Liver (tissue), 8 donors: ENCODE measurements at regions not wholly inside any gene's neighbourhood (a gene's known extent, or its start where the extent isn't known, plus 50 kb on each side); places are given as distances from the start of the nearest gene placed in this dataset.

Experiments
- DNase-seq: peaks from one replicate; pipeline ENCODE4 v3.0.0-alpha.2; 2017; ENCODE audit warnings: low spot score
- H3K27ac ChIP-seq, 2 donors: one replicate each; pipeline ENCODE4 v1.7.0; 2013; ENCODE audit warnings: inconsistent platforms in 2 of 2, low read length in 2 of 2, control low read depth in 1 of 2, low read depth in 1 of 2, mild to moderate bottlenecking in 1 of 2
- H3K27me3 ChIP-seq, 4 donors: one replicate each; pipeline versions ENCODE4 v1.6.1 to v1.7.0; 2013; ENCODE audit warnings: low read length in 3 of 4, inconsistent platforms in 1 of 4, mild to moderate bottlenecking in 1 of 4, moderate library complexity in 1 of 4; ENCODE audit not compliant: control insufficient read depth in 4 of 4, insufficient read depth in 4 of 4
- H3K36me3 ChIP-seq, 4 donors: one replicate each; pipeline versions ENCODE4 v1.6.1 to v1.7.0; 2013; ENCODE audit warnings: low read length in 3 of 4, mild to moderate bottlenecking in 3 of 4, low read depth in 1 of 4, moderate library complexity in 1 of 4; ENCODE audit not compliant: control insufficient read depth in 4 of 4, insufficient read depth in 3 of 4
- H3K4me1 ChIP-seq, 4 donors: one replicate each; pipeline versions ENCODE4 v1.6.1 to v1.7.0; 2013; ENCODE audit warnings: low read length in 3 of 4, mild to moderate bottlenecking in 3 of 4, moderate library complexity in 1 of 4; ENCODE audit not compliant: control insufficient read depth in 4 of 4, insufficient read depth in 4 of 4
- H3K4me3 ChIP-seq, 3 donors: one replicate each; pipeline versions ENCODE4 v1.6.1 to v1.7.0; 2013; ENCODE audit warnings: low read length in 3 of 3, control low read depth in 1 of 3, low read depth in 1 of 3, mild to moderate bottlenecking in 1 of 3
- H3K9ac ChIP-seq, 2 donors: one replicate each; pipeline ENCODE4 v1.7.0; 2013; ENCODE audit warnings: low read length in 2 of 2, mild to moderate bottlenecking in 2 of 2, moderate library complexity in 2 of 2, control low read depth in 1 of 2, low read depth in 1 of 2
- H3K9me3 ChIP-seq, 4 donors: one replicate each; pipeline versions ENCODE4 v1.6.1 to v1.7.0; 2013; ENCODE audit warnings: low read length in 3 of 4; ENCODE audit not compliant: control insufficient read depth in 4 of 4
- ATF3 ChIP-seq: IDR thresholded peaks from 2 replicates; pipeline ENCODE4 v1.6.1; 2016; ENCODE audit warnings: antibody characterized with exemption
- EGR1 ChIP-seq, 2 donors: IDR thresholded peaks; 2 replicates each; pipeline ENCODE4 v1.6.1; 2016 to 2018; ENCODE audit warnings: antibody characterized with exemption in 2 of 2, low read depth in 2 of 2
- FOXA1 ChIP-seq: IDR thresholded peaks from 2 replicates; pipeline ENCODE4 v1.6.1; 2016; ENCODE audit warnings: antibody characterized with exemption
- FOXA2 ChIP-seq: IDR thresholded peaks from 2 replicates; pipeline ENCODE4 v1.6.1; 2016; ENCODE audit warnings: antibody characterized with exemption
- GABPA ChIP-seq, 2 donors: IDR thresholded peaks in 1 of 2; conservative IDR thresholded peaks in 1 of 2; 2 replicates each; pipeline ENCODE4 v1.6.1; 2016; ENCODE audit warnings: antibody characterized with exemption in 2 of 2, mild to moderate bottlenecking in 1 of 2, moderate library complexity in 1 of 2
- HNF4A ChIP-seq, 2 donors: conservative IDR thresholded peaks; 2 replicates each; pipeline ENCODE4 v1.6.1; 2016; ENCODE audit warnings: antibody characterized with exemption in 2 of 2, mild to moderate bottlenecking in 2 of 2
- HNF4G ChIP-seq: IDR thresholded peaks from 2 replicates; pipeline ENCODE4 v1.6.1; 2016; ENCODE audit warnings: antibody characterized with exemption
- JUND ChIP-seq, 2 donors: IDR thresholded peaks; 2 replicates each; pipeline ENCODE4 v1.6.1; 2016; ENCODE audit warnings: antibody characterized with exemption in 2 of 2
- NR2F2 ChIP-seq: IDR thresholded peaks from 2 replicates; pipeline ENCODE4 v1.6.1; 2016; ENCODE audit warnings: antibody characterized with exemption
- RAD21 ChIP-seq, 2 donors: IDR thresholded peaks; 2 replicates each; pipeline ENCODE4 v1.6.1; 2016; ENCODE audit warnings: antibody characterized with exemption in 2 of 2, mild to moderate bottlenecking in 2 of 2
- REST ChIP-seq: IDR thresholded peaks from 2 replicates; pipeline ENCODE4 v1.6.1; 2016; ENCODE audit warnings: antibody characterized with exemption, mild to moderate bottlenecking
- RXRA ChIP-seq, 2 donors: IDR thresholded peaks; 2 replicates each; pipeline ENCODE4 v1.6.1; 2017 to 2018; ENCODE audit warnings: antibody characterized with exemption in 2 of 2, mild to moderate bottlenecking in 1 of 2
- SP1 ChIP-seq: IDR thresholded peaks from 2 replicates; pipeline ENCODE4 v1.6.1; 2018; ENCODE audit warnings: antibody characterized with exemption, mild to moderate bottlenecking
- TAF1 ChIP-seq: conservative IDR thresholded peaks from 2 replicates; pipeline ENCODE4 v1.6.1; 2016; ENCODE audit warnings: antibody characterized with exemption, mild to moderate bottlenecking
- YY1 ChIP-seq: IDR thresholded peaks from 2 replicates; pipeline ENCODE4 v1.6.1; 2016; ENCODE audit warnings: antibody characterized with exemption, mild to moderate bottlenecking
- WGBS: extraction: QIAGEN DNeasy Blood & Tissue Kit; methylation state at CpG from one replicate; pipeline ENCODE4 v1.1.7; 2013; 5-methylcytosine and 5-hydroxymethylcytosine counted together
- TF ChIP-seq, protein P1 (sequence below): fragments of 150-350 bp; IDR thresholded peaks from 2 replicates; pipeline ENCODE4 v1.5.1; 2017; ENCODE audit warnings: improper control_type of control experiment, low read depth, low read length; ENCODE audit not compliant: missing input control
- donor health status: healthy.
- donor health status: healthy.
- donor health status: healthy.
- donor health status: healthy.
- donor health status: healthy.

DNA sequence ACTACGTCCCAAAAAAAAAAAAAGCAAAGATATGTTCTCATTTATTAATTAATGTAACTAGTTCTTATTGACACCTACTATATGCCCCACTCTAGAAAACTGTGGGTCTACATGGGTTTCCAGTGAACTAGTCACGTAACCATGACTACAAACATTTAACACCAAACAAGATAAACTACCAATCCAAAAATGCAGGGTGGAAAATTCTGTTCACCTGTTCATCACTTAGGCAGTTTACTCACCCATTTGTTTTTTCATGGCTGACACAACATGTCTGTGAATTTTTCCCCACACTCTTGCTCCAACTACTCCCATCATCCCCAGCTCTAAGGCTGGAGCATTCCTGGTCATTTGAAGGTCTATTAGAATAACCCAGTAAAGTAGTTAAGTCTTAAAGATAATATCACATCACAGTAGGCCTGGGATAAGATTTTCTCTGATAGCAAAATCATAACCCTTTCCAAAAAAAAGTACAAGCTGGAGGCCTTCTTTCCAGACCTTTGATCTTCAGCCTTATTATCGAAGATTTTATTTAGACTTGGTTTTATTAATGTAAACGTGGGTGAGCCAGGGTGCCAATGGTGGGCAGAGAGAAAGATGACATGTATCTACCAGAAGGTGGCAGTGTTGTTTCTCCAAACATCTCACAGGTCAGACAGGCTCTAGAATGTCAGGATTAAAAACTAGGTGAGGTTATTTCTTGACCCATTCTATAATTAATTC, 61.6 kb upstream of the DAAM1 start:
- no peak for DNase-seq
- 39% methylated on average over 4 of the region's 4 CpGs for WGBS

DNA sequence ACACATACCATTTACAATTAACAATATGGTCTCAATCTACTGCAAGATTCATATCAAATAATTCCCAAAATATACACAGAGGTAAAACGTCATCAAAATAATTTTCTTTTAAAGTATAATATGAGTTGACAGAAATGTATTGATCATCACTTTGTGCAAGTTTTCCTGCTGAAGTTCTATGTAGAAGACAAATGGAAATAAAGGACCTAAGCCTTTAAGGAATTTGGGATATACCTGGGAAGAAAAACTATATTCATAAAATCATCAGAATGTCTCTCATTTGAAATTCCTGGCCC, 61.1 kb upstream of the DAAM1 start:
- Histone ChIP-seq H3K36me3 (no peaks in the 10 kb centered on the region), H3K9ac (no peak overlapping the region), H3K9me3 (no peaks in the 10 kb centered on the region), H3K4me1 (no peaks in the 10 kb centered on the region), H3K4me3 (no peak overlapping the region), H3K27ac (no peak overlapping the region), H3K27me3 (no peaks in the 10 kb centered on the region)
- DNase-seq: no peak
- 61% methylated on average over 1 of the region's 1 CpG for WGBS
- TF ChIP-seq FOXA2 (no peak), REST (no peak), YY1 (no peak)

More for the DNA sequence above, 61.6 kb upstream of the DAAM1 start:
- Histone ChIP-seq H3K4me3 (no peak overlapping the region), H3K27me3 (no peaks in the 10 kb centered on the region), H3K27ac (no peak overlapping the region), H3K9ac (no peak overlapping the region), H3K4me1 (no peaks in the 10 kb centered on the region), H3K36me3 (no peaks in the 10 kb centered on the region), H3K9me3 (no peaks in the 10 kb centered on the region)
- TF ChIP-seq EGR1 (IDR thresholded peaks at IDR 0.05; ENCODE audit: low read depth in 2 of 2): no peak
- TF ChIP-seq RAD21 (IDR thresholded peaks at IDR 0.05): peak; percentile 96 to 97
- TF ChIP-seq FOXA2: no peak
- TF ChIP-seq RXRA (IDR thresholded peaks at IDR 0.05): no peak
- TF ChIP-seq ATF3: no peak
- TF ChIP-seq HNF4G: no peak
- TF ChIP-seq, protein P1, sequence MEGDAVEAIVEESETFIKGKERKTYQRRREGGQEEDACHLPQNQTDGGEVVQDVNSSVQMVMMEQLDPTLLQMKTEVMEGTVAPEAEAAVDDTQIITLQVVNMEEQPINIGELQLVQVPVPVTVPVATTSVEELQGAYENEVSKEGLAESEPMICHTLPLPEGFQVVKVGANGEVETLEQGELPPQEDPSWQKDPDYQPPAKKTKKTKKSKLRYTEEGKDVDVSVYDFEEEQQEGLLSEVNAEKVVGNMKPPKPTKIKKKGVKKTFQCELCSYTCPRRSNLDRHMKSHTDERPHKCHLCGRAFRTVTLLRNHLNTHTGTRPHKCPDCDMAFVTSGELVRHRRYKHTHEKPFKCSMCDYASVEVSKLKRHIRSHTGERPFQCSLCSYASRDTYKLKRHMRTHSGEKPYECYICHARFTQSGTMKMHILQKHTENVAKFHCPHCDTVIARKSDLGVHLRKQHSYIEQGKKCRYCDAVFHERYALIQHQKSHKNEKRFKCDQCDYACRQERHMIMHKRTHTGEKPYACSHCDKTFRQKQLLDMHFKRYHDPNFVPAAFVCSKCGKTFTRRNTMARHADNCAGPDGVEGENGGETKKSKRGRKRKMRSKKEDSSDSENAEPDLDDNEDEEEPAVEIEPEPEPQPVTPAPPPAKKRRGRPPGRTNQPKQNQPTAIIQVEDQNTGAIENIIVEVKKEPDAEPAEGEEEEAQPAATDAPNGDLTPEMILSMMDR: peak; percentile 85
- no peak for TF ChIP-seq TAF1
- no peak for TF ChIP-seq FOXA1
- no peak for TF ChIP-seq JUND (IDR thresholded peaks at IDR 0.05)
- no peak for TF ChIP-seq GABPA (IDR thresholded peaks at IDR 0.05 in 1 of 2, conservative IDR thresholded peaks at IDR 0.05 in 1 of 2)
- TF ChIP-seq SP1: no peak
- TF ChIP-seq HNF4A (conservative IDR thresholded peaks at IDR 0.05): no peak
- TF ChIP-seq NR2F2: peak; percentile 53
